ENCODE measurements at regions not wholly inside any gene's neighbourhood (a gene's known extent, or its start where the extent isn't known, plus 50 kb on each side); places are given as distances from the start of the nearest gene placed in this dataset.

GRCh38 chr12:92007787-92008186 lies 137.9 kb downstream of the BTG1 start (continued):
- TF ChIP-seq JUND (IDR thresholded peaks at IDR 0.05): no peak
- TF ChIP-seq ZBTB33 (IDR thresholded peaks at IDR 0.05): no peak

GRCh38 chr12:92003701-92004100 lies 141.9 kb downstream of the BTG1 start:
- no peaks in the 10 kb centered on the region for H3K9me3 ChIP-seq (ENCODE audit: control insufficient read depth in 4 of 4, low read length in 3 of 4)
- H3K27ac ChIP-seq (ENCODE audit: low read depth in 1 of 2, low read length in 2 of 2): no peak overlapping the region
- H3K4me3 ChIP-seq (ENCODE audit: low read depth in 1 of 3, low read length in 3 of 3): no peak overlapping the region
- H3K9ac ChIP-seq (ENCODE audit: low read depth in 1 of 2, low read length in 2 of 2): no peak overlapping the region
- no peaks in the 10 kb centered on the region for H3K27me3 ChIP-seq (ENCODE audit: control insufficient read depth in 4 of 4, insufficient read depth in 4 of 4, low read length in 3 of 4)
- no peak for DNase-seq (ENCODE audit: low spot score)
- no peaks in the 10 kb centered on the region for H3K36me3 ChIP-seq (ENCODE audit: control insufficient read depth in 4 of 4, insufficient read depth in 3 of 4, low read depth in 1 of 4, low read length in 3 of 4)
- WGBS: 71% methylated on average over 3 of the region's 3 CpGs
- TF ChIP-seq TAF1 (conservative IDR thresholded peaks at IDR 0.05): no peak
- TF ChIP-seq FOXA1 (IDR thresholded peaks at IDR 0.05): no peak
- no peak for TF ChIP-seq CTCF (IDR thresholded peaks at IDR 0.05; ENCODE audit: low read depth, low read length, missing input control)
- no peak for TF ChIP-seq NR2F2 (IDR thresholded peaks at IDR 0.05)
- no peaks in the 10 kb centered on the region for H3K4me1 ChIP-seq (ENCODE audit: control insufficient read depth in 4 of 4, insufficient read depth in 4 of 4, low read length in 3 of 4)

- no peaks in the 10 kb centered on the region for H3K9me3 ChIP-seq (ENCODE audit: control insufficient read depth in 4 of 4, low read length in 3 of 4)
- no peak overlapping the region for H3K9ac ChIP-seq (ENCODE audit: low read depth in 1 of 2, low read length in 2 of 2)
- H3K4me1 ChIP-seq (ENCODE audit: control insufficient read depth in 4 of 4, insufficient read depth in 4 of 4, low read length in 3 of 4): no peaks in the 10 kb centered on the region
- 80% methylated on average over 5 of the region's 5 CpGs for whole genome bisulfite sequencing
- H3K27me3 ChIP-seq (ENCODE audit: control insufficient read depth in 4 of 4, insufficient read depth in 4 of 4, low read length in 3 of 4): no peaks in the 10 kb centered on the region
- no peak overlapping the region for H3K27ac ChIP-seq (ENCODE audit: low read depth in 1 of 2, low read length in 2 of 2)
- TF ChIP-seq RAD21 (IDR thresholded peaks at IDR 0.05): peak in 1 of 2 donors; percentile 13
- TF ChIP-seq TAF1 (conservative IDR thresholded peaks at IDR 0.05): no peak
- TF ChIP-seq SP1 (IDR thresholded peaks at IDR 0.05): no peak
- H3K4me3 ChIP-seq (ENCODE audit: low read depth in 1 of 3, low read length in 3 of 3): no peak overlapping the region
- no peak for DNase-seq (ENCODE audit: low spot score)
- no peaks in the 10 kb centered on the region for H3K36me3 ChIP-seq (ENCODE audit: control insufficient read depth in 4 of 4, insufficient read depth in 3 of 4, low read depth in 1 of 4, low read length in 3 of 4)
Measured at GRCh38 chr12:92002673-92003382, 142.8 kb downstream of the BTG1 start.

GRCh38 chr12:92002195-92002649 lies 143.4 kb downstream of the BTG1 start:
- no peak overlapping the region for H3K27ac ChIP-seq (ENCODE audit: low read depth in 1 of 2, low read length in 2 of 2)
- no peaks in the 10 kb centered on the region for H3K4me1 ChIP-seq (ENCODE audit: control insufficient read depth in 4 of 4, insufficient read depth in 4 of 4, low read length in 3 of 4)
- no peaks in the 10 kb centered on the region for H3K36me3 ChIP-seq (ENCODE audit: control insufficient read depth in 4 of 4, insufficient read depth in 3 of 4, low read depth in 1 of 4, low read length in 3 of 4)
- H3K9ac ChIP-seq (ENCODE audit: low read depth in 1 of 2, low read length in 2 of 2): no peak overlapping the region
- WGBS: 99% methylated on average over 1 of the region's 1 CpG
- H3K4me3 ChIP-seq (ENCODE audit: low read depth in 1 of 3, low read length in 3 of 3): no peak overlapping the region
- no peak for TF ChIP-seq RXRA (IDR thresholded peaks at IDR 0.05)
- TF ChIP-seq TAF1 (conservative IDR thresholded peaks at IDR 0.05): no peak
- TF ChIP-seq ZBTB33 (IDR thresholded peaks at IDR 0.05): no peak
- TF ChIP-seq NR2F2 (IDR thresholded peaks at IDR 0.05): no peak
- H3K9me3 ChIP-seq (ENCODE audit: control insufficient read depth in 4 of 4, low read length in 3 of 4): no peaks in the 10 kb centered on the region
- no peak for DNase-seq (ENCODE audit: low spot score)
- H3K27me3 ChIP-seq (ENCODE audit: control insufficient read depth in 4 of 4, insufficient read depth in 4 of 4, low read length in 3 of 4): no peaks in the 10 kb centered on the region

All from liver (tissue), 8 donors.